22Rv1 (cell line): ENCODE measurements at regions not wholly inside any gene's neighbourhood (a gene's known extent, or its start where the extent isn't known, plus 50 kb on each side); places are given as distances from the start of the nearest gene placed in this dataset.
"Not testable (repeated sequence)": the region's sequence is repeated elsewhere in the genome, so short reads cannot be mapped to it uniquely, and the experiment has no call there.

Experiments
- H3K27ac ChIP-seq: fragments of 450-650 bp; 2 replicates; pipeline ENCODE4 v1.5.1; 2017
- CTCF ChIP-seq: fragments of 450-650 bp; IDR thresholded peaks from 2 replicates; pipeline ENCODE4 v1.5.1; 2017; ENCODE audit warnings: mild to moderate bottlenecking
- ZFX ChIP-seq: fragments of 450-650 bp; IDR thresholded peaks from 2 replicates; pipeline ENCODE4 v1.6.1; 2017; ENCODE audit warnings: antibody characterized with exemption, borderline replicate concordance

GRCh38 chr2:17000184-17000482, 334.5 kb upstream of the CYRIA start:
- no peak overlapping the region for H3K27ac ChIP-seq
- TF ChIP-seq CTCF (no peak), ZFX (no peak)

GRCh38 chr2:16999347-17000183, 333.9 kb upstream of the CYRIA start:
- TF ChIP-seq ZFX (no peak), CTCF (no peak)
- H3K27ac ChIP-seq = no peak overlapping the region

- TF ChIP-seq CTCF = no peak
These were observed 312.7 kb upstream of the CYRIA start for GRCh38 chr2:16978301-16978700.

GRCh38 chr2:16974688-16975087, 309.1 kb upstream of the CYRIA start:
- H3K27ac ChIP-seq = no peak overlapping the region
- TF ChIP-seq CTCF = no peak
- TF ChIP-seq ZFX = no peak

More at GRCh38 chr2:16978301-16978700, 312.7 kb upstream of the CYRIA start:
- H3K27ac ChIP-seq = no peak overlapping the region

- no peak overlapping the region for H3K27ac ChIP-seq
- TF ChIP-seq ZFX = no peak
These were observed 308.1 kb upstream of the CYRIA start for GRCh38 chr2:16973586-16974286.

GRCh38 chr2:16972276-16972675, 306.6 kb upstream of the CYRIA start:
- no peak for TF ChIP-seq CTCF
- TF ChIP-seq ZFX = no peak
- H3K27ac ChIP-seq = no peak overlapping the region

GRCh38 chr2:16971722-16972234, 306.1 kb upstream of the CYRIA start:
- H3K27ac ChIP-seq = no peak overlapping the region
- TF ChIP-seq CTCF = no peak
- TF ChIP-seq ZFX = no peak

- H3K27ac ChIP-seq = not testable (repeated sequence)
These were observed 305.3 kb upstream of the CYRIA start for GRCh38 chr2:16970948-16971347.
